DND-41 (cell line): ENCODE measurements at regions not wholly inside any gene's neighbourhood (a gene's known extent, or its start where the extent isn't known, plus 50 kb on each side); places are given as distances from the start of the nearest gene placed in this dataset.

Source experiments
- CTCF ChIP-seq: IDR thresholded peaks from 2 replicates; pipeline ENCODE4 v1.5.1; 2012; ENCODE audit warnings: borderline replicate concordance, low read length, moderate library complexity, mild to moderate bottlenecking; ENCODE audit not compliant: poor library complexity, severe bottlenecking; ENCODE audit errors: extremely low read depth
- EZH2 ChIP-seq: IDR thresholded peaks from 3 replicates; pipeline ENCODE4 v1.6.1; 2012; ENCODE audit warnings: borderline replicate concordance, low read depth, mild to moderate bottlenecking, moderate library complexity, low read length, inconsistent platforms; ENCODE audit not compliant: severe bottlenecking

- TF ChIP-seq CTCF (no peak), EZH2 (no peak)
These were observed 1630.2 kb downstream of the OLFM4 start for GRCh38 chr13:54658771-54659170.
